RWPE1 (cell line): ENCODE measurements at regions not wholly inside any gene's neighbourhood (a gene's known extent, or its start where the extent isn't known, plus 50 kb on each side); places are given as distances from the start of the nearest gene placed in this dataset.
A peak's percentile ranks its signal among the peaks of the same experiment; 100 is the strongest.

ENCODE experiments used
- CTCF ChIA-PET: fragments of 350-600 bp; sonication (Branson Sonifier 250); formaldehyde crosslinking; extraction: SDS; loops from one replicate; lab custom pipeline; 2021; lab: Yijun Ruan, JAX
- POLR2A ChIA-PET: fragments of 400-600 bp; formaldehyde crosslinking; extraction: SDS; loops from one replicate; lab custom pipeline; 2020; ENCODE audit warnings: antibody characterized with exemption; ENCODE audit not compliant: low non-redundant PET; lab: Yijun Ruan, JAX
- DNase-seq: peaks from one replicate; pipeline ENCODE4 v3.0.0; 2012; ENCODE audit warnings: low spot score
- H3K27ac ChIP-seq: fragments of 450-650 bp; 2 replicates; pipeline ENCODE4 v1.5.1; 2017
- TF ChIP-seq, protein P1 (sequence below): fragments of 450-650 bp; conservative IDR thresholded peaks from 2 replicates; pipeline ENCODE4 v1.5.1; 2017; ENCODE audit warnings: low read depth, mild to moderate bottlenecking

DNA sequence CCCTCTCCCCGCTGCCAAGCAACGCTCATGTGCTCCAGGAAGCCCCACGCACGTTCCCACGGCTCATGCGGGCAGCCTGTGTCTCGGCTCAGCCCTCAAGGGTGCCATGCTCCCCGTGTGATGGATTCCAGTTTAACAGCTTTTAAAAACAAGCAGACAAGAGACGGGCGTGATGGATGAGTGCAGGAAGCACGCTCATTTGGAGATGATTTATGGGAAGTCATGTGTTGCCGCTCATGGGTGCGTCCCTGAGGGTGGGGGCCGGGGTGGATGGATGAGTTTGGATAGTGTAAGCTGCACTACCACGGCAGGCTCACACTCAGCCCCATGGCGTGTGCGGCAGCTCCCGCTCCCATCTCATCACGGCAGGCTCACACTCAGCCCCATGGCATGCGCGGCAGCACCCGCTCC lies 132.8 kb downstream of the RBFOX3 start:
- no peak overlapping the region for H3K27ac ChIP-seq
- ChIA-PET POLR2A (interaction anchor here (0.6 kb wide), 1 partner anchor 44 kb away, joined by 5 read pairs; no protein-coding TSS in a partner anchor), CTCF (no interaction called here)
- DNase-seq: peak; percentile 13
- TF ChIP-seq, protein P1, sequence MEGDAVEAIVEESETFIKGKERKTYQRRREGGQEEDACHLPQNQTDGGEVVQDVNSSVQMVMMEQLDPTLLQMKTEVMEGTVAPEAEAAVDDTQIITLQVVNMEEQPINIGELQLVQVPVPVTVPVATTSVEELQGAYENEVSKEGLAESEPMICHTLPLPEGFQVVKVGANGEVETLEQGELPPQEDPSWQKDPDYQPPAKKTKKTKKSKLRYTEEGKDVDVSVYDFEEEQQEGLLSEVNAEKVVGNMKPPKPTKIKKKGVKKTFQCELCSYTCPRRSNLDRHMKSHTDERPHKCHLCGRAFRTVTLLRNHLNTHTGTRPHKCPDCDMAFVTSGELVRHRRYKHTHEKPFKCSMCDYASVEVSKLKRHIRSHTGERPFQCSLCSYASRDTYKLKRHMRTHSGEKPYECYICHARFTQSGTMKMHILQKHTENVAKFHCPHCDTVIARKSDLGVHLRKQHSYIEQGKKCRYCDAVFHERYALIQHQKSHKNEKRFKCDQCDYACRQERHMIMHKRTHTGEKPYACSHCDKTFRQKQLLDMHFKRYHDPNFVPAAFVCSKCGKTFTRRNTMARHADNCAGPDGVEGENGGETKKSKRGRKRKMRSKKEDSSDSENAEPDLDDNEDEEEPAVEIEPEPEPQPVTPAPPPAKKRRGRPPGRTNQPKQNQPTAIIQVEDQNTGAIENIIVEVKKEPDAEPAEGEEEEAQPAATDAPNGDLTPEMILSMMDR: no peak

DNA sequence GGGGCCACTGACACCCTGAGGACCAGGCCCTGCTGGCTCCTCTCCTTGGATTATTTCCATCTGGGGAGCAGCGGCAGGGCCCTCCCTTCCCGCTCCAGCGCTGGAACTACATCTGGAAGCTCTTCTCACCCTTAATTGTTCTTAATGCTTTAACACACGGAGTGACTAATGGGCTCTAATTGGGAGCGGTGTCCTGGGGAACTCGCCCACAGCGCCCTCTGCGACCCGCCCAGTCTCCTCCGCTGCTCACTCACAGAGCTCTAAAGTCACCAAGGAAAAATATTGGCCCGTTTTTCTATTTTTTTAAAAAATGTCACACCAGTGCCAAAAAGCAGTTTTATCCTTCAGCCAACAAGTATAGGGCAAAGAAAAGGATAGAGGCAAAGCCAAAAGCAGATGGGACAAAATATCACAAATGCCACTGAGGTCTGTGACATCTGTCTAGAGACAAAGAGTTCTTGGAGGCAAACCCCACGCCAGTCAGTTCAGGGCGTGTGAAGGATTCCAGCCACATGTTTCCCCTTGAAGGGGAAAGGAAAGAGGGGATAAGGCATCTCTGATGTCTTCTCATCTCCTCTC lies 134.7 kb downstream of the RBFOX3 start:
- ChIA-PET CTCF (interaction anchor here (0.6 kb wide), 1 partner anchor 1174 kb away, joined by 3 read pairs; no protein-coding TSS in a partner anchor), POLR2A (no interaction called here)
- H3K27ac ChIP-seq: no peak overlapping the region
- TF ChIP-seq, protein P1: no peak
- no peak for DNase-seq

DNA sequence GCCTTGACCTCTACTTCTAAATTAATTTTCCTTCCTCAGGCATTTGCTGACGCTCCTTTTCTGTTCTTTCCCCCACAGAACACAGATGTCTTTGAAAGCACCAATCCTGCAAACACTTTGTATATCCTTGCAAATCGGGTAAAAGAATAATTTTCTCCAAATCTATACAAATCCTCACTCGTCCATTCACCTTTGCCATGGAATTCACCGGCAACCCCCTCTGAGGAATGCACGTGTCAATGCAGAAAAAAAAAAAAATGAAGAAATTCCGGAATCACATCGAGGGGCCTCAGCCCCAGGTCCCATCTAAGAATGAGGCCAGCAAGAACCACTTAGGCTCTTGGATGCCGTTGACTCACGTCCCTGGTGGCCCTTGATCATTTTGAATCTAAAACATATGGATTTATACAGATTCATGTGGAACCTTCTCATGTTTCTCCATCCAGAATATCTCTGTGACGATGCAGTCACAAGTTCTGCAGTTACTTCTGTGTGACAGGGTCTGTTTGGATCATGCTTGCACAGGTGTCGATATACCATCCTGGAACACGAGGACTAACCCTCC lies 136.9 kb downstream of the RBFOX3 start:
- ChIA-PET CTCF (no interaction called here), POLR2A (no interaction called here)
- no peak overlapping the region for H3K27ac ChIP-seq
- TF ChIP-seq, protein P1: no peak
- no peak for DNase-seq

DNA sequence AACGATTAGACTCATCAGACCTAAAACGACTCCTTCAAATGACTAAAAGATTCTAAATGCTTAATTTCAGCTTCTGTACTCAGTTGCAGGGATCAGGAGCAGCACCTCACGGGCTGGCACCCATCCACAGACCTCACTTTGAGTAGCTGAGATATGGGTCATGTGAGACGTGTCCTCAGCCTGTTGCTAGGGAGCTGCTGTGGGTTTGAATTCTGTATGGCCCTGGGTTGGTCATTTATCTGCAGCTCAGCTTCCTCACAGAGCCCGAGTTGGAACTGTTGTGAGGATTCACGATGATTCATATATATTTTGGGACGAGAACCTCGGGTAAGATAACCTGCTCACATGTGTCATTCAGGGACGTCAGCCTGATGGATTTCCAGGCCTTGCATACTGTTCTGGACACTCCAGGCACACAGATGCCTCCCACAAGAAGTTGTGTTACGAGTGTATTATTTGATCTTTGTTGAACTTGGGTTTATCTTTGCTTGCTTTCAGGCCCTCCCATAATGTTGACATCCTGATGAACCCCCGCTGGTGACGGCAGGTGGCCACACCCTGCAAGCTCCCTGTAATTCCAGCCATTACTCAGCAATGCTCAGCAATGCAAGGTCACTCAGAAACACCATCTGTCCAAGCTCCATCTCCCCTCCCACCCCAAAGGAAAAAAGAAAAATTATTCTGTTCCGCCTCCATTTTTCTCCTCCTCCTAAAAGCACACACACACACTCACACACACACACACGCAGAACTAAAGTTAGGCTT lies 137.6 kb downstream of the RBFOX3 start:
- POLR2A ChIA-PET: no interaction called here
- CTCF ChIA-PET: no interaction called here

DNA sequence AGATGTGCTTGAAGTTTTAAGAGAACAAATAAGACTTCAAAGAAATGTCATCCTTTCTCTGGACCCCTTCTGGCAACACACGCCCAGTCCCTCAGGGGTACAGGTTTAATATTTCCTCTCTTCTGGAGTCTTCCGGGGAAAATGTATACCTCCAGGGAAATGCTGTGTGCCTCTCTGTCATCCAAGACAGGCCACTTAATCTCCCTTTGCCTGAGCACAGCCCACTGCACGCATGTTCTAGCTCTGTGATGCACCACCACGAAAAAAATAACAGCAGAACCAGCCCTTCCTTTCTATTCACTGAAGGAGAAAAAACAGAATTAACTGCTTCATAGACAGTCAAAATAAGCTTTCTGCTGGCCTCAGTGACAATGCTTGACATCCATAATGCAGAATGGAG lies 140.1 kb downstream of the RBFOX3 start:
- ChIA-PET POLR2A (no interaction called here), CTCF (no interaction called here)
- DNase-seq: no peak
- TF ChIP-seq, protein P1: no peak
- H3K27ac ChIP-seq: no peak overlapping the region

More for the DNA sequence above, 137.6 kb downstream of the RBFOX3 start:
- H3K27ac ChIP-seq: no peak overlapping the region
- TF ChIP-seq, protein P1: no peak
- DNase-seq: no peak

DNA sequence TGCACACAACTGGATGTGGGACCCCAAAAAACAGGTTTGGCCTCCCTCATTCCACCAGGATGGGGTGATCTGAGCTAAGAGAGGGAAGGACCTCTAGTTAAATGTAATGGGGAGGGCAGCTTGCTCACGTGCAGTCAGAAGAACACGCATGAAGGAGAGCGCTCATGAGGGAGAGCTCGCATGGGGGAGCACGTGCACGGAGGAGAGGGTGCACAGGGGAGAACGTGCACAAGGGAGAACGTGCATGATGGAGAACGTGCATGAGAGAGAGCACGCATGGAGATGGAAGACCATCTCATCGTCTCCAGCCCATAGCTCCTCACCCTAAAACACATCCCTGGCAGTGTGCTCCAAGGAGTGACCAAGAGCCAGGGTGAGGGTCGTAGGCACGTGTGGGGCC lies 141.2 kb downstream of the RBFOX3 start:
- TF ChIP-seq, protein P1: no peak
- no peak for DNase-seq
- ChIA-PET POLR2A (no interaction called here), CTCF (no interaction called here)
- H3K27ac ChIP-seq: no peak overlapping the region
